Keratinocyte (primary cell): ENCODE measurements at regions not wholly inside any gene's neighbourhood (a gene's known extent, or its start where the extent isn't known, plus 50 kb on each side); places are given as distances from the start of the nearest gene placed in this dataset.

ENCODE experiments used
- DNase-seq: peaks from one replicate; pipeline ENCODE4 v3.0.0-alpha.2; 2011; ENCODE audit warnings: low read depth, missing footprints, low spot score
- FAIRE-seq: peaks from 2 replicates; lab custom pipeline; 2011; peaks lifted over from hg19 to GRCh38; lab: Jason Lieb, UNC
- H2AFZ ChIP-seq: 2 replicates; pipeline ENCODE4 v1.6.0; 2012; ENCODE audit warnings: low read length, control low read depth, inconsistent platforms; ENCODE audit not compliant: control insufficient read depth
- H3K27ac ChIP-seq: 2 replicates; pipeline ENCODE4 v1.5.1; 2011; ENCODE audit warnings: low read length; ENCODE audit not compliant: control insufficient read depth, insufficient read depth
- H3K27me3 ChIP-seq: 3 replicates; pipeline ENCODE4 v1.6.0; 2011; ENCODE audit warnings: low read length; ENCODE audit not compliant: control insufficient read depth, insufficient read depth; ENCODE audit errors: extremely low read depth
- H3K36me3 ChIP-seq, 2 experiments: 2 replicates in 1 of 2; 3 replicates in 1 of 2; pipeline ENCODE4 v1.5.1; 2011; ENCODE audit warnings: low read length in 2 of 2, mild to moderate bottlenecking in 1 of 2; ENCODE audit not compliant: control insufficient read depth in 2 of 2, insufficient read depth in 2 of 2; ENCODE audit errors: extremely low read depth in 1 of 2
- H3K4me1 ChIP-seq: 3 replicates; pipeline ENCODE4 v1.5.1; 2011; ENCODE audit warnings: low read length; ENCODE audit not compliant: control insufficient read depth, insufficient read depth; ENCODE audit errors: extremely low read depth
- H3K4me2 ChIP-seq: 3 replicates; pipeline ENCODE4 v1.6.0; 2011; ENCODE audit warnings: low read depth, low read length; ENCODE audit not compliant: control insufficient read depth, insufficient read depth; ENCODE audit errors: extremely low read depth
- H3K4me3 ChIP-seq, 3 experiments: fragments of 200-600 bp in 1 of 3; sonication (generic) in 1 of 3; 2 replicates in 2 of 3; 3 replicates in 1 of 3; pipeline ENCODE4 v1.5.1; 2011 to 2016; ENCODE audit warnings: low read length in 3 of 3, mild to moderate bottlenecking in 3 of 3, control low read depth in 2 of 3, inconsistent platforms in 1 of 3, low read depth in 1 of 3, mixed read lengths in 1 of 3, mixed run types in 1 of 3, moderate library complexity in 1 of 3; ENCODE audit not compliant: control insufficient read depth in 2 of 3, insufficient read depth in 2 of 3; ENCODE audit errors: extremely low read depth in 1 of 3
- H3K79me2 ChIP-seq: 2 replicates; pipeline ENCODE4 v1.6.0; 2012; ENCODE audit warnings: low read length; ENCODE audit not compliant: control insufficient read depth, insufficient read depth
- H3K9ac ChIP-seq: 3 replicates; pipeline ENCODE4 v1.6.0; 2011; ENCODE audit warnings: low read length; ENCODE audit not compliant: control insufficient read depth, insufficient read depth; ENCODE audit errors: extremely low read depth
- H3K9me1 ChIP-seq: 3 replicates; pipeline ENCODE4 v1.6.0; 2011; ENCODE audit warnings: low read length; ENCODE audit not compliant: control insufficient read depth, insufficient read depth; ENCODE audit errors: extremely low read depth
- H3K9me3 ChIP-seq: 2 replicates; pipeline ENCODE4 v1.5.1; 2012; ENCODE audit warnings: low read depth, low read length; ENCODE audit not compliant: control insufficient read depth
- H4K20me1 ChIP-seq: 3 replicates; pipeline ENCODE4 v1.6.0; 2011; ENCODE audit warnings: low read length; ENCODE audit not compliant: control insufficient read depth, insufficient read depth; ENCODE audit errors: extremely low read depth
- EZH2 ChIP-seq: IDR thresholded peaks from one replicate; pipeline ENCODE4 v1.6.1; 2012; ENCODE audit warnings: inconsistent platforms, mild to moderate bottlenecking, low read length, moderate library complexity
- dilution Hi-C: fragments of 300-500 bp; cut with MboI; formaldehyde crosslinking; loops from one replicate; pipeline ENCODE4 v1.7.0; 2020; ENCODE audit warnings: low sequenced_read_pairs; ENCODE audit not compliant: extremely low pct_ligation_motif_present
- TF ChIP-seq, protein P1 (sequence below), 3 experiments: IDR thresholded peaks in 1 of 3; conservative IDR thresholded peaks in 1 of 3; optimal IDR thresholded peaks in 1 of 3; 2 replicates in 2 of 3; 3 replicates in 1 of 3; pipeline versions ENCODE3 to v1.5.1; 2011; ENCODE audit warnings: low read length in 3 of 3, mild to moderate bottlenecking in 3 of 3, moderate library complexity in 2 of 3, control low read depth in 1 of 3, inconsistent platforms in 1 of 3; ENCODE audit not compliant: insufficient read depth in 2 of 3; ENCODE audit errors: extremely low read depth in 1 of 3

- FAIRE-seq (no peak), DNase-seq (no peak)
- H3K9ac ChIP-seq: no peak overlapping the region
- H3K4me2 ChIP-seq: no peak overlapping the region
- H4K20me1 ChIP-seq: no peaks in the 10 kb centered on the region
- TF ChIP-seq EZH2: no peak
- TF ChIP-seq, protein P1, sequence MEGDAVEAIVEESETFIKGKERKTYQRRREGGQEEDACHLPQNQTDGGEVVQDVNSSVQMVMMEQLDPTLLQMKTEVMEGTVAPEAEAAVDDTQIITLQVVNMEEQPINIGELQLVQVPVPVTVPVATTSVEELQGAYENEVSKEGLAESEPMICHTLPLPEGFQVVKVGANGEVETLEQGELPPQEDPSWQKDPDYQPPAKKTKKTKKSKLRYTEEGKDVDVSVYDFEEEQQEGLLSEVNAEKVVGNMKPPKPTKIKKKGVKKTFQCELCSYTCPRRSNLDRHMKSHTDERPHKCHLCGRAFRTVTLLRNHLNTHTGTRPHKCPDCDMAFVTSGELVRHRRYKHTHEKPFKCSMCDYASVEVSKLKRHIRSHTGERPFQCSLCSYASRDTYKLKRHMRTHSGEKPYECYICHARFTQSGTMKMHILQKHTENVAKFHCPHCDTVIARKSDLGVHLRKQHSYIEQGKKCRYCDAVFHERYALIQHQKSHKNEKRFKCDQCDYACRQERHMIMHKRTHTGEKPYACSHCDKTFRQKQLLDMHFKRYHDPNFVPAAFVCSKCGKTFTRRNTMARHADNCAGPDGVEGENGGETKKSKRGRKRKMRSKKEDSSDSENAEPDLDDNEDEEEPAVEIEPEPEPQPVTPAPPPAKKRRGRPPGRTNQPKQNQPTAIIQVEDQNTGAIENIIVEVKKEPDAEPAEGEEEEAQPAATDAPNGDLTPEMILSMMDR (optimal IDR thresholded peaks at IDR 0.05 in 1 of 3, IDR thresholded peaks at IDR 0.05 in 1 of 3, conservative IDR thresholded peaks at IDR 0.05 in 1 of 3; ENCODE audit: extremely low read depth in 1 of 3, insufficient read depth in 2 of 3, low read length in 3 of 3): no peak
- H3K9me1 ChIP-seq: no peaks in the 10 kb centered on the region
- peaks cover 20% of the 10 kb centered on the region for H3K9me3 ChIP-seq
- H3K36me3 ChIP-seq: no peaks in the 10 kb centered on the region
- no peaks in the 10 kb centered on the region for H3K79me2 ChIP-seq
- H3K4me3 ChIP-seq: no peak overlapping the region
- no peak overlapping the region for H2AFZ ChIP-seq
- no peaks in the 10 kb centered on the region for H3K27me3 ChIP-seq
- dilution Hi-C loops: no loop called here
- H3K27ac ChIP-seq: no peak overlapping the region
- H3K4me1 ChIP-seq: no peaks in the 10 kb centered on the region
Measured at GRCh38 chr22:48718818-48719500, 1108.7 kb downstream of the BRD1 start.

DNA sequence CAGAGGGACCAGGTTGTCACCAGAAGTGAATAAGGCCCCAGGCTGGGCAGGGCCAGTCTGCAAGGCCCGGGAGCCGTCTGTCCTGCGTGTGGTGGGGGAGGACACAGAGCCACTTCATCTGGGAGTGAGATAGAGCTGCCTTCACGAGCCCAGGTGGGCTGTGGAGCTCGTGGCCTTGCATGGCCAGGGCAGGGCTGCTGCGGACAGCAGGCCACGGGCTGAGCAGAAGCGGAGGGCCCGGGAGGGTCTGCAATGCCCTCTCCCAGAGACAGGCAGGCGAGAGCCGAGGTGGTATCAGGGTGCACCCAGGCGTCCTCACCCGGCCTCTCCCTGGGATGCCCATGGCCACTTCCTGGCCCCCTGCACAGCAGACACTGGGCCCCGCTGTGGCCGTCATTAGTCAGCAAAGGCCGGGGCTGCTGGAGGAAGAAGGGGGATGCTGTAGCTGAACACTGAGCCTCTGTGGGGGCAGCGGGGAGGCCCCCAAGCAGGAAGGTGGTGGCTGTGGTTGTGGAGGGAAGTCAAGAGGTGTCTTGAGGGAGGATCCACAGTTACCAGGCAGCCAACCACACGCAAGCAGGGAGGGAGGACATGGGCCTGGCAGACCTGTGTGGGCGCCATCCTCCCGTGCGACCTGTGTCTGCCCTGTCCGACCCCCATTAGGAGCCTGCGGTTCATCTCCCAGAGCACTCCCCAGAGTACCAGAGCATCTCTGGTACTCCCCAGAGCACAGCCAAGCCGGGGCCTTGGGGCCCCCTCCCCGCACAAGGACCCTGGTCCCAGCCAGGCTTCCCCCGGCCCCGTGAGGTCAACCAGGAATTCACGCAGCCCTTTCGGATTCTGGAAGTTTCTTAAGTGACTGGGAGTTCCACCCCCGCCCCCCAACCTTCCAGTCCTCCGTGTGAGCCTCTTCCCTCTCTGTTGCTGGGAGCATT lies 1109.5 kb downstream of the BRD1 start:
- no peak for FAIRE-seq
- dilution Hi-C loops: no loop called here
- no peaks in the 10 kb centered on the region for H3K36me3 ChIP-seq

More for the DNA sequence above, 1109.5 kb downstream of the BRD1 start:
- Histone ChIP-seq H3K79me2 (no peaks in the 10 kb centered on the region), H3K4me1 (no peaks in the 10 kb centered on the region), H3K9me3 (peaks cover 25% of the 10 kb centered on the region), H3K27me3 (no peaks in the 10 kb centered on the region), H2AFZ (no peak overlapping the region), H3K27ac (no peak overlapping the region), H3K9ac (no peak overlapping the region), H3K4me3 (no peak overlapping the region), H4K20me1 (no peaks in the 10 kb centered on the region), H3K9me1 (no peaks in the 10 kb centered on the region), H3K4me2 (no peak overlapping the region)
- no peak for TF ChIP-seq EZH2
- TF ChIP-seq, protein P1 (optimal IDR thresholded peaks at IDR 0.05 in 1 of 3, IDR thresholded peaks at IDR 0.05 in 1 of 3, conservative IDR thresholded peaks at IDR 0.05 in 1 of 3; ENCODE audit: extremely low read depth in 1 of 3, insufficient read depth in 2 of 3, low read length in 3 of 3): no peak
- no peak for DNase-seq
